ENCODE measurements at regions not wholly inside any gene's neighbourhood (a gene's known extent, or its start where the extent isn't known, plus 50 kb on each side); places are given as distances from the start of the nearest gene placed in this dataset.

- TF ChIP-seq REST (IDR thresholded peaks at IDR 0.05; ENCODE audit: low read depth, low read length) (no peak), CEBPB (IDR thresholded peaks at IDR 0.05; ENCODE audit: borderline replicate concordance in 1 of 2, low read depth in 2 of 2, low read length in 2 of 2) (no peak), GABPA (IDR thresholded peaks at IDR 0.05; ENCODE audit: low read depth) (no peak), CUX1 (IDR thresholded peaks at IDR 0.05; ENCODE audit: insufficient replicate concordance, low read depth, low read length) (no peak), ZNF217 (IDR thresholded peaks at IDR 0.05) (no peak), CHD4 (IDR thresholded peaks at IDR 0.05) (no peak)
Measured at GRCh38 chr2:19458427-19459003, 100.1 kb upstream of the OSR1 start (continued).

Measured in GM12878 (cell line).